ENCODE measurements at regions not wholly inside any gene's neighbourhood (a gene's known extent, or its start where the extent isn't known, plus 50 kb on each side); places are given as distances from the start of the nearest gene placed in this dataset.

GRCh38 chr13:97107815-97108529, 113.7 kb upstream of the OXGR1 start:
- TF ChIP-seq, protein P1, sequence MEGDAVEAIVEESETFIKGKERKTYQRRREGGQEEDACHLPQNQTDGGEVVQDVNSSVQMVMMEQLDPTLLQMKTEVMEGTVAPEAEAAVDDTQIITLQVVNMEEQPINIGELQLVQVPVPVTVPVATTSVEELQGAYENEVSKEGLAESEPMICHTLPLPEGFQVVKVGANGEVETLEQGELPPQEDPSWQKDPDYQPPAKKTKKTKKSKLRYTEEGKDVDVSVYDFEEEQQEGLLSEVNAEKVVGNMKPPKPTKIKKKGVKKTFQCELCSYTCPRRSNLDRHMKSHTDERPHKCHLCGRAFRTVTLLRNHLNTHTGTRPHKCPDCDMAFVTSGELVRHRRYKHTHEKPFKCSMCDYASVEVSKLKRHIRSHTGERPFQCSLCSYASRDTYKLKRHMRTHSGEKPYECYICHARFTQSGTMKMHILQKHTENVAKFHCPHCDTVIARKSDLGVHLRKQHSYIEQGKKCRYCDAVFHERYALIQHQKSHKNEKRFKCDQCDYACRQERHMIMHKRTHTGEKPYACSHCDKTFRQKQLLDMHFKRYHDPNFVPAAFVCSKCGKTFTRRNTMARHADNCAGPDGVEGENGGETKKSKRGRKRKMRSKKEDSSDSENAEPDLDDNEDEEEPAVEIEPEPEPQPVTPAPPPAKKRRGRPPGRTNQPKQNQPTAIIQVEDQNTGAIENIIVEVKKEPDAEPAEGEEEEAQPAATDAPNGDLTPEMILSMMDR (IDR thresholded peaks at IDR 0.05), result no peak
- TF ChIP-seq, protein P2, sequence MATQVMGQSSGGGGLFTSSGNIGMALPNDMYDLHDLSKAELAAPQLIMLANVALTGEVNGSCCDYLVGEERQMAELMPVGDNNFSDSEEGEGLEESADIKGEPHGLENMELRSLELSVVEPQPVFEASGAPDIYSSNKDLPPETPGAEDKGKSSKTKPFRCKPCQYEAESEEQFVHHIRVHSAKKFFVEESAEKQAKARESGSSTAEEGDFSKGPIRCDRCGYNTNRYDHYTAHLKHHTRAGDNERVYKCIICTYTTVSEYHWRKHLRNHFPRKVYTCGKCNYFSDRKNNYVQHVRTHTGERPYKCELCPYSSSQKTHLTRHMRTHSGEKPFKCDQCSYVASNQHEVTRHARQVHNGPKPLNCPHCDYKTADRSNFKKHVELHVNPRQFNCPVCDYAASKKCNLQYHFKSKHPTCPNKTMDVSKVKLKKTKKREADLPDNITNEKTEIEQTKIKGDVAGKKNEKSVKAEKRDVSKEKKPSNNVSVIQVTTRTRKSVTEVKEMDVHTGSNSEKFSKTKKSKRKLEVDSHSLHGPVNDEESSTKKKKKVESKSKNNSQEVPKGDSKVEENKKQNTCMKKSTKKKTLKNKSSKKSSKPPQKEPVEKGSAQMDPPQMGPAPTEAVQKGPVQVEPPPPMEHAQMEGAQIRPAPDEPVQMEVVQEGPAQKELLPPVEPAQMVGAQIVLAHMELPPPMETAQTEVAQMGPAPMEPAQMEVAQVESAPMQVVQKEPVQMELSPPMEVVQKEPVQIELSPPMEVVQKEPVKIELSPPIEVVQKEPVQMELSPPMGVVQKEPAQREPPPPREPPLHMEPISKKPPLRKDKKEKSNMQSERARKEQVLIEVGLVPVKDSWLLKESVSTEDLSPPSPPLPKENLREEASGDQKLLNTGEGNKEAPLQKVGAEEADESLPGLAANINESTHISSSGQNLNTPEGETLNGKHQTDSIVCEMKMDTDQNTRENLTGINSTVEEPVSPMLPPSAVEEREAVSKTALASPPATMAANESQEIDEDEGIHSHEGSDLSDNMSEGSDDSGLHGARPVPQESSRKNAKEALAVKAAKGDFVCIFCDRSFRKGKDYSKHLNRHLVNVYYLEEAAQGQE (IDR thresholded peaks at IDR 0.05), result no peak
- no peak for TF ChIP-seq CBX2 (IDR thresholded peaks at IDR 0.05; ENCODE audit: borderline replicate concordance, low read depth)
- TF ChIP-seq ZFP36 (IDR thresholded peaks at IDR 0.05; ENCODE audit: borderline replicate concordance, partially characterized antibody), result no peak
- no peak for TF ChIP-seq POLR2A (IDR thresholded peaks at IDR 0.05; ENCODE audit: low read length)
- TF ChIP-seq RNF2 (IDR thresholded peaks at IDR 0.05; ENCODE audit: borderline replicate concordance, low read depth), result no peak
- no peak for TF ChIP-seq EP300 (IDR thresholded peaks at IDR 0.05)
- no peak for TF ChIP-seq HOXB5 (CRISPR knock-in tag; IDR thresholded peaks at IDR 0.05)
- TF ChIP-seq HMGXB4 (CRISPR knock-in tag; IDR thresholded peaks at IDR 0.05; ENCODE audit: borderline replicate concordance), result no peak

All from A549 (cell line).